Esophagus muscularis mucosa (tissue), 4 donors: ENCODE measurements at regions not wholly inside any gene's neighbourhood (a gene's known extent, or its start where the extent isn't known, plus 50 kb on each side); places are given as distances from the start of the nearest gene placed in this dataset.

Experiments used
- DNase-seq: peaks from one replicate; pipeline ENCODE4 v3.0.0-alpha.2; 2017; ENCODE audit errors: extremely low spot score
- H3K27ac ChIP-seq, 4 donors: fragments of 200-600 bp; sonication (generic); replicated peaks in 1 of 4; 1 replicate in 3 of 4; 2 replicates in 1 of 4; pipeline ENCODE4 v1.5.1; 2016 to 2019; ENCODE audit warnings: mild to moderate bottlenecking in 1 of 4
- H3K27me3 ChIP-seq, 4 donors: fragments of 200-600 bp; sonication (generic); one replicate each; pipeline versions ENCODE4 v1.5.1 to v1.6.0; 2016 to 2019
- H3K36me3 ChIP-seq, 4 donors: fragments of 200-600 bp; sonication (generic); one replicate each; pipeline ENCODE4 v1.5.1; 2016 to 2019
- H3K4me1 ChIP-seq, 4 donors: fragments of 200-600 bp; sonication (generic); one replicate each; pipeline ENCODE4 v1.5.1; 2016 to 2019
- H3K4me3 ChIP-seq, 4 donors: fragments of 200-600 bp; sonication (generic); 1 replicate in 2 of 4; 2 replicates in 2 of 4; pipeline ENCODE4 v1.5.1; 2016 to 2019; ENCODE audit warnings: mild to moderate bottlenecking in 4 of 4, moderate library complexity in 1 of 4
- H3K9me3 ChIP-seq, 4 donors: fragments of 200-600 bp; sonication (generic); 1 replicate in 3 of 4; 2 replicates in 1 of 4; pipeline ENCODE4 v1.5.1; 2016 to 2019
- EP300 ChIP-seq: sonication (generic); formaldehyde crosslinking; IDR thresholded peaks from one replicate; pipeline ENCODE4 v1.6.1; 2017; ENCODE audit warnings: antibody characterized with exemption
- POLR2A ChIP-seq: fragments of 450-650 bp; IDR thresholded peaks from one replicate; pipeline ENCODE4 v1.6.1; 2017; ENCODE audit warnings: antibody characterized with exemption, moderate library complexity, mild to moderate bottlenecking, low read depth
- POLR2AphosphoS5 ChIP-seq, 2 donors: sonication (generic); formaldehyde crosslinking; IDR thresholded peaks; one replicate each; pipeline ENCODE4 v1.6.1; 2017; ENCODE audit warnings: antibody characterized with exemption in 2 of 2
- WGBS: methylation state at CpG from one replicate; pipeline ENCODE4 v1.1.5; 2018; 5-methylcytosine and 5-hydroxymethylcytosine counted together
- intact Hi-C: fragments of 100-400 bp; cut with DNase I; formaldehyde crosslinking; loops from one replicate; pipeline ENCODE4 v1.15.1; 2023
- TF ChIP-seq, protein P1 (sequence below), 3 experiments: fragments of 200-600 bp in 2 of 3; fragments of 450-650 bp in 1 of 3; sonication (generic) in 2 of 3; IDR thresholded peaks; one replicate each; pipeline ENCODE4 v1.5.1; 2017 to 2019; ENCODE audit warnings: antibody characterized with exemption in 3 of 3, mild to moderate bottlenecking in 2 of 3, moderate library complexity in 1 of 3

GRCh38 chr6:98586163-98586562, 248.2 kb upstream of the POU3F2 start:
- no peaks in the 10 kb centered on the region for H3K9me3 ChIP-seq
- H3K36me3 ChIP-seq = no peaks in the 10 kb centered on the region
- H3K27ac ChIP-seq = no peak overlapping the region
- TF ChIP-seq POLR2A = no peak
- peaks cover 0 to 9% (median 0%) of the 10 kb centered on the region in 4 donors for H3K27me3 ChIP-seq
- H3K4me3 ChIP-seq = no peak overlapping the region
- WGBS = 0% methylated on average over 1 of the region's 1 CpG
- H3K4me1 ChIP-seq = no peaks in the 10 kb centered on the region
- intact Hi-C loops = no loop called here
- DNase-seq = no peak

DNA sequence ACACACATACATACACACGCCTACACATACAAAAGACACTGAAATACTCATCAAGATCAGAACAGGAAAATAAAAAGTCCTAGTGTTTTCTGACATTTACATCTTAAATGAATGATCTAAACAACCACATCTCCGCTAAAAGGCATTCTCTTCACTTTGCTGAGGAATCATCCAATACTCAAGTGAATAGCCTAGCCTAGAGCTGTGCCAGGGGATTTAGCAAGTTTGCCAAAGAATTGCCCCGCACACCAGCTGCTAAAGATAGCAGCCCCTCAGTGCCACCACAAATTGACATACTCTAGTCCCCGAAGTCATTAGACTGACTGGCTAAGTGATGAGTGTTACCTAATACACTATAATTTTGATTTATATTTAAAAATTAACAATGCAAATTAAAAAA, 246.8 kb upstream of the POU3F2 start:
- Histone ChIP-seq H3K9me3 (no peaks in the 10 kb centered on the region), H3K27ac (no peak overlapping the region), H3K4me3 (no peak overlapping the region), H3K4me1 (no peaks in the 10 kb centered on the region), H3K27me3 (peaks cover 0 to 9% (median 0%) of the 10 kb centered on the region in 4 donors), H3K36me3 (no peaks in the 10 kb centered on the region)
- intact Hi-C loops = no loop called here
- 76% methylated on average over 4 of the region's 4 CpGs for WGBS
- TF ChIP-seq EP300 (no peak), POLR2AphosphoS5 (IDR thresholded peaks at IDR 0.05) (no peak), POLR2A (no peak)
- TF ChIP-seq, protein P1, sequence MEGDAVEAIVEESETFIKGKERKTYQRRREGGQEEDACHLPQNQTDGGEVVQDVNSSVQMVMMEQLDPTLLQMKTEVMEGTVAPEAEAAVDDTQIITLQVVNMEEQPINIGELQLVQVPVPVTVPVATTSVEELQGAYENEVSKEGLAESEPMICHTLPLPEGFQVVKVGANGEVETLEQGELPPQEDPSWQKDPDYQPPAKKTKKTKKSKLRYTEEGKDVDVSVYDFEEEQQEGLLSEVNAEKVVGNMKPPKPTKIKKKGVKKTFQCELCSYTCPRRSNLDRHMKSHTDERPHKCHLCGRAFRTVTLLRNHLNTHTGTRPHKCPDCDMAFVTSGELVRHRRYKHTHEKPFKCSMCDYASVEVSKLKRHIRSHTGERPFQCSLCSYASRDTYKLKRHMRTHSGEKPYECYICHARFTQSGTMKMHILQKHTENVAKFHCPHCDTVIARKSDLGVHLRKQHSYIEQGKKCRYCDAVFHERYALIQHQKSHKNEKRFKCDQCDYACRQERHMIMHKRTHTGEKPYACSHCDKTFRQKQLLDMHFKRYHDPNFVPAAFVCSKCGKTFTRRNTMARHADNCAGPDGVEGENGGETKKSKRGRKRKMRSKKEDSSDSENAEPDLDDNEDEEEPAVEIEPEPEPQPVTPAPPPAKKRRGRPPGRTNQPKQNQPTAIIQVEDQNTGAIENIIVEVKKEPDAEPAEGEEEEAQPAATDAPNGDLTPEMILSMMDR (IDR thresholded peaks at IDR 0.05) = no peak
- no peak for DNase-seq

DNA sequence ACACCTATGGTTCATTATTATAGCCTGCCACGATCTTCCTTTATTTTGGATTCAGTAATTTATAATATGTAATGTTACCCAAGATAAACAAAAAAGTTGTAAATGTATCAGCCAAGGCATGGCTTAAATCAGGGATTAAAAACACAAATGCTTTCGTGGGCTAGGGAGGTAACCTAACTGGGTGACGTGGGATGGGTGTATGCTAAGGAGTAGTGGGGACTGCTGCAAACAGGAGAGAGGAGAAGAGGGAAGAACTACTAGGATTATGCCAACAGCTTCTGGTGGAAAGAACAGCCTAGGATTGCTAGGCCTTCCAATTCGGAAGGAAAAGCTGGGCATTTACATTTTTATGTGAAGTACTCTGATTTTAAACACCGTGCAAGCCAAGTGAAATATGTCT, 244.8 kb upstream of the POU3F2 start:
- Histone ChIP-seq H3K4me3 (no peak overlapping the region), H3K36me3 (no peaks in the 10 kb centered on the region), H3K27ac (no peak overlapping the region), H3K9me3 (no peaks in the 10 kb centered on the region), H3K4me1 (no peaks in the 10 kb centered on the region), H3K27me3 (peaks cover 0 to 9% (median 0%) of the 10 kb centered on the region in 4 donors)
- TF ChIP-seq EP300 (no peak), POLR2A (no peak), POLR2AphosphoS5 (IDR thresholded peaks at IDR 0.05) (no peak)
- TF ChIP-seq, protein P1 (IDR thresholded peaks at IDR 0.05) = no peak
- intact Hi-C loops = no loop called here
- WGBS = 71% methylated on average over 5 of the region's 5 CpGs
- no peak for DNase-seq

GRCh38 chr6:98590136-98590681, 244.2 kb upstream of the POU3F2 start:
- 67% methylated on average over 3 of the region's 3 CpGs for WGBS
- intact Hi-C loops = no loop called here
- no peak for DNase-seq
- H3K4me3 ChIP-seq = no peak overlapping the region
- no peaks in the 10 kb centered on the region for H3K9me3 ChIP-seq
- no peaks in the 10 kb centered on the region for H3K4me1 ChIP-seq
- no peak for TF ChIP-seq POLR2AphosphoS5 (IDR thresholded peaks at IDR 0.05)
- TF ChIP-seq EP300 = no peak
- TF ChIP-seq, protein P1 (IDR thresholded peaks at IDR 0.05) = no peak
- TF ChIP-seq POLR2A = no peak
- no peaks in the 10 kb centered on the region for H3K36me3 ChIP-seq
- H3K27me3 ChIP-seq = peaks cover 0 to 5% (median 0%) of the 10 kb centered on the region in 4 donors
- no peak overlapping the region for H3K27ac ChIP-seq

GRCh38 chr6:98590997-98591396, 243.4 kb upstream of the POU3F2 start:
- H3K27me3 ChIP-seq = no peaks in the 10 kb centered on the region
- no peak overlapping the region for H3K4me3 ChIP-seq
- DNase-seq = no peak
- no peaks in the 10 kb centered on the region for H3K9me3 ChIP-seq
- H3K27ac ChIP-seq = no peak overlapping the region
- WGBS = 33% methylated on average over 2 of the region's 2 CpGs
- H3K36me3 ChIP-seq = no peaks in the 10 kb centered on the region
- TF ChIP-seq POLR2AphosphoS5 (IDR thresholded peaks at IDR 0.05) (no peak), POLR2A (no peak), EP300 (no peak)
- TF ChIP-seq, protein P1 (IDR thresholded peaks at IDR 0.05) = no peak
- no peaks in the 10 kb centered on the region for H3K4me1 ChIP-seq
- intact Hi-C loops = no loop called here
